HL-60 (cell line): ENCODE measurements at regions not wholly inside any gene's neighbourhood (a gene's known extent, or its start where the extent isn't known, plus 50 kb on each side); places are given as distances from the start of the nearest gene placed in this dataset.

Source experiments
- DNase-seq, 2 experiments: peaks; one replicate each; pipeline ENCODE4 v3.0.0-alpha.2; 2010 to 2020; ENCODE audit warnings: low read depth in 1 of 2, low spot score in 1 of 2
- H3K27ac ChIP-seq: fragments of 250-450 bp; sonication (Bioruptor Pico); replicated peaks from 2 replicates; pipeline ENCODE4 v1.5.1; 2020; ENCODE audit warnings: mild to moderate bottlenecking, moderate library complexity
- H3K27me3 ChIP-seq: fragments of 250-450 bp; sonication (Bioruptor Pico); 2 replicates; pipeline ENCODE4 v1.5.1; 2021; ENCODE audit warnings: mild to moderate bottlenecking, moderate library complexity; ENCODE audit not compliant: insufficient read depth, poor library complexity, severe bottlenecking
- H3K4me3 ChIP-seq: replicated peaks from 2 replicates; pipeline ENCODE4 v1.5.1; 2011; ENCODE audit warnings: mild to moderate bottlenecking, control low read depth, low read length; ENCODE audit not compliant: insufficient read depth
- CTCF ChIP-seq: IDR thresholded peaks from one replicate; pipeline ENCODE4 v1.5.1; 2011; ENCODE audit warnings: low read length, control low read depth, inconsistent platforms; ENCODE audit not compliant: insufficient read depth
- GABPA ChIP-seq: IDR thresholded peaks from 2 replicates; pipeline ENCODE4 v1.6.1; 2012; ENCODE audit warnings: low read depth
- POLR2AphosphoS5 ChIP-seq: IDR thresholded peaks from 2 replicates; pipeline ENCODE4 v1.6.1; 2012; ENCODE audit warnings: low read depth
- SPI1 ChIP-seq: IDR thresholded peaks from 2 replicates; pipeline ENCODE4 v1.6.1; 2012; ENCODE audit warnings: low read depth, mild to moderate bottlenecking, borderline replicate concordance
- TF ChIP-seq, protein P1 (sequence below): IDR thresholded peaks from 2 replicates; pipeline ENCODE4 v1.6.1; 2012; ENCODE audit warnings: low read depth; ENCODE audit not compliant: insufficient replicate concordance

- Histone ChIP-seq H3K27ac (no peak overlapping the region), H3K27me3 (peaks cover 2% of the 10 kb centered on the region), H3K4me3 (no peak overlapping the region)
- no peak for TF ChIP-seq GABPA
- no peak for TF ChIP-seq SPI1
- TF ChIP-seq, protein P1, sequence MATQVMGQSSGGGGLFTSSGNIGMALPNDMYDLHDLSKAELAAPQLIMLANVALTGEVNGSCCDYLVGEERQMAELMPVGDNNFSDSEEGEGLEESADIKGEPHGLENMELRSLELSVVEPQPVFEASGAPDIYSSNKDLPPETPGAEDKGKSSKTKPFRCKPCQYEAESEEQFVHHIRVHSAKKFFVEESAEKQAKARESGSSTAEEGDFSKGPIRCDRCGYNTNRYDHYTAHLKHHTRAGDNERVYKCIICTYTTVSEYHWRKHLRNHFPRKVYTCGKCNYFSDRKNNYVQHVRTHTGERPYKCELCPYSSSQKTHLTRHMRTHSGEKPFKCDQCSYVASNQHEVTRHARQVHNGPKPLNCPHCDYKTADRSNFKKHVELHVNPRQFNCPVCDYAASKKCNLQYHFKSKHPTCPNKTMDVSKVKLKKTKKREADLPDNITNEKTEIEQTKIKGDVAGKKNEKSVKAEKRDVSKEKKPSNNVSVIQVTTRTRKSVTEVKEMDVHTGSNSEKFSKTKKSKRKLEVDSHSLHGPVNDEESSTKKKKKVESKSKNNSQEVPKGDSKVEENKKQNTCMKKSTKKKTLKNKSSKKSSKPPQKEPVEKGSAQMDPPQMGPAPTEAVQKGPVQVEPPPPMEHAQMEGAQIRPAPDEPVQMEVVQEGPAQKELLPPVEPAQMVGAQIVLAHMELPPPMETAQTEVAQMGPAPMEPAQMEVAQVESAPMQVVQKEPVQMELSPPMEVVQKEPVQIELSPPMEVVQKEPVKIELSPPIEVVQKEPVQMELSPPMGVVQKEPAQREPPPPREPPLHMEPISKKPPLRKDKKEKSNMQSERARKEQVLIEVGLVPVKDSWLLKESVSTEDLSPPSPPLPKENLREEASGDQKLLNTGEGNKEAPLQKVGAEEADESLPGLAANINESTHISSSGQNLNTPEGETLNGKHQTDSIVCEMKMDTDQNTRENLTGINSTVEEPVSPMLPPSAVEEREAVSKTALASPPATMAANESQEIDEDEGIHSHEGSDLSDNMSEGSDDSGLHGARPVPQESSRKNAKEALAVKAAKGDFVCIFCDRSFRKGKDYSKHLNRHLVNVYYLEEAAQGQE = no peak
- no peak for TF ChIP-seq CTCF
- TF ChIP-seq POLR2AphosphoS5 = no peak
- DNase-seq = no peak
Observed at GRCh38 chr6:153673225-153673624, 365.8 kb upstream of the OPRM1 start.

GRCh38 chr6:153670403-153671026, 368.5 kb upstream of the OPRM1 start:
- no peak for TF ChIP-seq GABPA
- TF ChIP-seq POLR2AphosphoS5 = no peak

GRCh38 chr6:153668758-153669157, 370.3 kb upstream of the OPRM1 start:
- no peak overlapping the region for H3K27ac ChIP-seq
- DNase-seq = no peak
- TF ChIP-seq CTCF (no peak), POLR2AphosphoS5 (no peak), SPI1 (no peak), GABPA (no peak)
- TF ChIP-seq, protein P1 = no peak
- no peak overlapping the region for H3K4me3 ChIP-seq
- peaks cover 2% of the 10 kb centered on the region for H3K27me3 ChIP-seq

More at GRCh38 chr6:153670403-153671026, 368.5 kb upstream of the OPRM1 start:
- no peak for DNase-seq
- no peak overlapping the region for H3K27ac ChIP-seq
- no peak overlapping the region for H3K4me3 ChIP-seq
- H3K27me3 ChIP-seq = peaks cover 2% of the 10 kb centered on the region

GRCh38 chr6:153662982-153663381, 376.1 kb upstream of the OPRM1 start:
- TF ChIP-seq GABPA = no peak

DNA sequence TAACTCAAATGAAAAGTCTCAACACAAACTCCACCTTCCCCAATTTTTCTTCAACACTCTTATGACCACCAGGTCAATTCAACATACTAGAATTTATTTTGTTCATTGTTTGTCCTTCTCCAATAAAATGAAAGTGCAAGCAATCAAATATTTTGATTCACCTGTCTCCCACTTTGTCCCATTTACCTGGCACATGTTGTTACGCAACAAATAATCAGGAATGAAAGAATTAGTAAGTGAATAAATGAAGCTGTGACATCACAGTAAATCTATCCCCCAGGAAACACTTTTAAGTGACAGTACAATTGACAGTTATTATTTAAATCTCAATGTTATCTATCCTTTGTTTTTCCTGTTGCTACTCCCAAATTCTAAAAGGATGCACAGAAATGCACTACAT, 393.7 kb upstream of the OPRM1 start:
- Histone ChIP-seq H3K27ac (no peak overlapping the region), H3K27me3 (no peaks in the 10 kb centered on the region), H3K4me3 (no peak overlapping the region)
- TF ChIP-seq GABPA = no peak
- TF ChIP-seq, protein P1 = no peak
- TF ChIP-seq CTCF = no peak
- no peak for TF ChIP-seq SPI1
- no peak for TF ChIP-seq POLR2AphosphoS5
- DNase-seq = no peak

More at GRCh38 chr6:153662982-153663381, 376.1 kb upstream of the OPRM1 start:
- H3K4me3 ChIP-seq = no peak overlapping the region
- no peaks in the 10 kb centered on the region for H3K27me3 ChIP-seq
- no peak overlapping the region for H3K27ac ChIP-seq
- DNase-seq = no peak
